Adipocyte (in vitro differentiated cells): ENCODE measurements at regions not wholly inside any gene's neighbourhood (a gene's known extent, or its start where the extent isn't known, plus 50 kb on each side); places are given as distances from the start of the nearest gene placed in this dataset.
"Not testable (repeated sequence)": the region's sequence is repeated elsewhere in the genome, so short reads cannot be mapped to it uniquely, and the experiment has no call there.

Source experiments
- DNase-seq: peaks from one replicate; pipeline ENCODE4 v3.0.0-alpha.2; 2015; ENCODE audit warnings: low read depth
- H3K27me3 ChIP-seq: replicated peaks from 2 replicates; pipeline ENCODE4 v1.7.0; 2013; ENCODE audit warnings: mild to moderate bottlenecking, low read length, moderate library complexity; ENCODE audit not compliant: control insufficient read depth, insufficient read depth
- H3K36me3 ChIP-seq: 2 replicates; pipeline ENCODE4 v1.7.0; 2013; ENCODE audit warnings: low read length, mild to moderate bottlenecking, moderate library complexity; ENCODE audit not compliant: control insufficient read depth, insufficient read depth, severe bottlenecking
- H3K4me1 ChIP-seq: 2 replicates; pipeline ENCODE4 v1.7.0; 2013; ENCODE audit warnings: mild to moderate bottlenecking, low read length, moderate library complexity; ENCODE audit not compliant: control insufficient read depth, insufficient read depth
- H3K4me3 ChIP-seq: 2 replicates; pipeline ENCODE4 v1.7.0; 2013; ENCODE audit warnings: mild to moderate bottlenecking, low read length, moderate library complexity
- H3K9ac ChIP-seq: 2 replicates; pipeline ENCODE4 v1.7.0; 2013; ENCODE audit warnings: mild to moderate bottlenecking, low read length, moderate library complexity
- H3K9me3 ChIP-seq: 2 replicates; pipeline ENCODE4 v1.7.0; 2013; ENCODE audit warnings: mild to moderate bottlenecking, low read length, moderate library complexity; ENCODE audit not compliant: control insufficient read depth

- H3K4me3 ChIP-seq, result no peak overlapping the region
- H3K9ac ChIP-seq, result no peak overlapping the region
- no peaks in the 10 kb centered on the region for H3K4me1 ChIP-seq
- no peaks in the 10 kb centered on the region for H3K36me3 ChIP-seq
- H3K9me3 ChIP-seq, result no peaks in the 10 kb centered on the region
- DNase-seq, result no peak
- no peaks in the 10 kb centered on the region for H3K27me3 ChIP-seq
Measured at GRCh38 chr5:12885018-12885417, 980.8 kb upstream of the CTNND2 start.

- DNase-seq, result no peak
- H3K27me3 ChIP-seq, result no peaks in the 10 kb centered on the region
- H3K9me3 ChIP-seq, result no peaks in the 10 kb centered on the region
- no peak overlapping the region for H3K4me3 ChIP-seq
- H3K4me1 ChIP-seq, result no peaks in the 10 kb centered on the region
- H3K9ac ChIP-seq, result no peak overlapping the region
- no peaks in the 10 kb centered on the region for H3K36me3 ChIP-seq
Measured at GRCh38 chr5:12883395-12883794, 979.1 kb upstream of the CTNND2 start.

GRCh38 chr5:12876541-12877298 is 972.5 kb upstream of the CTNND2 start:
- Histone ChIP-seq H3K4me1 (no peaks in the 10 kb centered on the region), H3K36me3 (no peaks in the 10 kb centered on the region), H3K9ac (no peak overlapping the region), H3K27me3 (no peaks in the 10 kb centered on the region), H3K4me3 (no peak overlapping the region), H3K9me3 (no peaks in the 10 kb centered on the region)
- DNase-seq, result no peak

- Histone ChIP-seq H3K4me1 (no peaks in the 10 kb centered on the region), H3K36me3 (no peaks in the 10 kb centered on the region), H3K4me3 (no peak overlapping the region), H3K9ac (no peak overlapping the region), H3K9me3 (no peaks in the 10 kb centered on the region), H3K27me3 (no peaks in the 10 kb centered on the region)
- no peak for DNase-seq
Measured at GRCh38 chr5:12870872-12871539, 966.8 kb upstream of the CTNND2 start.

GRCh38 chr5:12865529-12865928 is 961.3 kb upstream of the CTNND2 start:
- no peak for DNase-seq
- Histone ChIP-seq H3K9me3 (no peaks in the 10 kb centered on the region), H3K27me3 (no peaks in the 10 kb centered on the region), H3K9ac (no peak overlapping the region), H3K4me3 (no peak overlapping the region), H3K4me1 (no peaks in the 10 kb centered on the region), H3K36me3 (no peaks in the 10 kb centered on the region)

GRCh38 chr5:12861886-12862654 is 957.8 kb upstream of the CTNND2 start:
- no peak overlapping the region for H3K9ac ChIP-seq
- DNase-seq, result no peak
- H3K27me3 ChIP-seq, result no peaks in the 10 kb centered on the region
- no peak overlapping the region for H3K4me3 ChIP-seq
- H3K36me3 ChIP-seq, result no peaks in the 10 kb centered on the region
- no peaks in the 10 kb centered on the region for H3K9me3 ChIP-seq
- no peaks in the 10 kb centered on the region for H3K4me1 ChIP-seq

GRCh38 chr5:12856105-12856504 is 951.9 kb upstream of the CTNND2 start:
- not testable (repeated sequence) for H3K9me3 ChIP-seq, H3K9ac ChIP-seq, H3K36me3 ChIP-seq, H3K4me1 ChIP-seq, H3K4me3 ChIP-seq, H3K27me3 ChIP-seq, DNase-seq

- no peak overlapping the region for H3K4me3 ChIP-seq
- H3K36me3 ChIP-seq, result no peaks in the 10 kb centered on the region
Measured at GRCh38 chr5:12854386-12854785, 950.1 kb upstream of the CTNND2 start.

GRCh38 chr5:12851761-12852160 is 947.5 kb upstream of the CTNND2 start:
- Histone ChIP-seq H3K27me3 (no peaks in the 10 kb centered on the region), H3K9ac (no peak overlapping the region), H3K36me3 (no peaks in the 10 kb centered on the region), H3K4me1 (no peaks in the 10 kb centered on the region), H3K4me3 (no peak overlapping the region), H3K9me3 (no peaks in the 10 kb centered on the region)
- DNase-seq, result no peak

More at GRCh38 chr5:12854386-12854785, 950.1 kb upstream of the CTNND2 start:
- no peaks in the 10 kb centered on the region for H3K9me3 ChIP-seq
- no peak overlapping the region for H3K9ac ChIP-seq
- H3K4me1 ChIP-seq, result no peaks in the 10 kb centered on the region
- DNase-seq, result no peak
- H3K27me3 ChIP-seq, result no peaks in the 10 kb centered on the region

GRCh38 chr5:12848709-12849108 is 944.5 kb upstream of the CTNND2 start:
- no peaks in the 10 kb centered on the region for H3K27me3 ChIP-seq
- no peak overlapping the region for H3K9ac ChIP-seq
- H3K9me3 ChIP-seq, result no peaks in the 10 kb centered on the region
- no peak for DNase-seq
- H3K4me1 ChIP-seq, result no peaks in the 10 kb centered on the region
- no peaks in the 10 kb centered on the region for H3K36me3 ChIP-seq
- H3K4me3 ChIP-seq, result no peak overlapping the region

- H3K4me1 ChIP-seq, result no peaks in the 10 kb centered on the region
- no peak for DNase-seq
- no peak overlapping the region for H3K9ac ChIP-seq
- H3K4me3 ChIP-seq, result no peak overlapping the region
- no peaks in the 10 kb centered on the region for H3K27me3 ChIP-seq
- H3K36me3 ChIP-seq, result no peaks in the 10 kb centered on the region
- H3K9me3 ChIP-seq, result no peaks in the 10 kb centered on the region
Measured at GRCh38 chr5:12845549-12846159, 941.4 kb upstream of the CTNND2 start.
